Activated T-cell treated with anti-CD3 and anti-CD28 coated beads, Interleukin-2, amount 50 U/mL, for 4 hours (primary cell): ENCODE measurements at regions not wholly inside any gene's neighbourhood (a gene's known extent, or its start where the extent isn't known, plus 50 kb on each side); places are given as distances from the start of the nearest gene placed in this dataset.
"Not testable (repeated sequence)": the region's sequence is repeated elsewhere in the genome, so short reads cannot be mapped to it uniquely, and the experiment has no call there.

Source experiments
- ATAC-seq, 2 donors: fragments of 200-7000 bp; cut with Tn5 transposase; one replicate each; pipeline ENCODE4 v1.10.0; 2021
- DNase-seq: peaks from one replicate; pipeline ENCODE4 v3.0.0-alpha.2; 2020
- H3K27me3 Mint-ChIP-seq: one replicate; pipeline ENCODE4 v1.8.0; 2021; ENCODE audit warnings: low read depth, mixed read lengths
- H3K36me3 Mint-ChIP-seq: one replicate; pipeline ENCODE4 v1.8.0; 2022; ENCODE audit warnings: mixed read lengths; ENCODE audit not compliant: insufficient read depth
- H3K4me1 Mint-ChIP-seq: one replicate; pipeline ENCODE4 v1.8.0; 2021; ENCODE audit warnings: low read depth, mixed read lengths
- H3K4me3 Mint-ChIP-seq: one replicate; pipeline ENCODE4 v1.8.0; 2021; ENCODE audit warnings: mild to moderate bottlenecking, moderate library complexity, mixed read lengths
- H3K9me3 Mint-ChIP-seq: one replicate; pipeline ENCODE4 v1.8.0; 2021; ENCODE audit warnings: mixed read lengths

- no peak for ATAC-seq
- Mint-ChIP-seq H3K36me3 (no peaks in the 10 kb centered on the region), H3K4me3 (no peak overlapping the region), H3K27me3 (peaks cover 8% of the 10 kb centered on the region), H3K9me3 (peaks cover 4% of the 10 kb centered on the region), H3K4me1 (no peaks in the 10 kb centered on the region)
- DNase-seq: no peak
Observed at GRCh38 chr9:87187656-87188055, 240.3 kb upstream of the GAS1 start.

- DNase-seq (no peak), ATAC-seq (no peak)
- peaks cover 8% of the 10 kb centered on the region for H3K27me3 Mint-ChIP-seq
- H3K4me1 Mint-ChIP-seq: no peaks in the 10 kb centered on the region
- no peak overlapping the region for H3K4me3 Mint-ChIP-seq
- H3K36me3 Mint-ChIP-seq: no peaks in the 10 kb centered on the region
- no peaks in the 10 kb centered on the region for H3K9me3 Mint-ChIP-seq
Observed at GRCh38 chr9:87189006-87189405, 241.7 kb upstream of the GAS1 start.

- DNase-seq: no peak
- H3K36me3 Mint-ChIP-seq: no peaks in the 10 kb centered on the region
- peaks cover 15% of the 10 kb centered on the region for H3K27me3 Mint-ChIP-seq
- H3K4me1 Mint-ChIP-seq: no peaks in the 10 kb centered on the region
- H3K9me3 Mint-ChIP-seq: no peaks in the 10 kb centered on the region
- ATAC-seq: no peak
- H3K4me3 Mint-ChIP-seq: no peak overlapping the region
Observed at GRCh38 chr9:87193151-87193550, 245.8 kb upstream of the GAS1 start.

GRCh38 chr9:87193925-87194868 is 246.9 kb upstream of the GAS1 start:
- Mint-ChIP-seq H3K9me3 (no peaks in the 10 kb centered on the region), H3K27me3 (peaks cover 10% of the 10 kb centered on the region), H3K4me1 (no peaks in the 10 kb centered on the region), H3K4me3 (no peak overlapping the region), H3K36me3 (no peaks in the 10 kb centered on the region)
- no peak for ATAC-seq
- no peak for DNase-seq

GRCh38 chr9:87195306-87195705 is 248.0 kb upstream of the GAS1 start:
- Mint-ChIP-seq H3K9me3 (no peaks in the 10 kb centered on the region), H3K27me3 (peaks cover 10% of the 10 kb centered on the region), H3K36me3 (no peaks in the 10 kb centered on the region), H3K4me3 (no peak overlapping the region), H3K4me1 (no peaks in the 10 kb centered on the region)
- ATAC-seq: no peak
- no peak for DNase-seq

GRCh38 chr9:87197349-87198130 is 250.2 kb upstream of the GAS1 start:
- Mint-ChIP-seq H3K36me3 (no peaks in the 10 kb centered on the region), H3K27me3 (peaks cover 10% of the 10 kb centered on the region), H3K9me3 (no peaks in the 10 kb centered on the region), H3K4me3 (no peak overlapping the region), H3K4me1 (no peaks in the 10 kb centered on the region)
- no peak for DNase-seq
- no peak for ATAC-seq

- ATAC-seq (no peak), DNase-seq (no peak)
- H3K36me3 Mint-ChIP-seq: no peaks in the 10 kb centered on the region
- no peak overlapping the region for H3K4me3 Mint-ChIP-seq
- H3K4me1 Mint-ChIP-seq: no peaks in the 10 kb centered on the region
- H3K9me3 Mint-ChIP-seq: no peaks in the 10 kb centered on the region
- H3K27me3 Mint-ChIP-seq: peaks cover 13% of the 10 kb centered on the region
Observed at GRCh38 chr9:87198716-87199115, 251.4 kb upstream of the GAS1 start.

GRCh38 chr9:87199278-87199677 is 252.0 kb upstream of the GAS1 start:
- peaks cover 13% of the 10 kb centered on the region for H3K27me3 Mint-ChIP-seq
- H3K4me3 Mint-ChIP-seq: no peak overlapping the region
- H3K4me1 Mint-ChIP-seq: no peaks in the 10 kb centered on the region
- no peaks in the 10 kb centered on the region for H3K9me3 Mint-ChIP-seq
- no peaks in the 10 kb centered on the region for H3K36me3 Mint-ChIP-seq
- DNase-seq (no peak), ATAC-seq (no peak)

GRCh38 chr9:87199782-87200181 is 252.5 kb upstream of the GAS1 start:
- H3K4me3 Mint-ChIP-seq: no peak overlapping the region
- peaks cover 13% of the 10 kb centered on the region for H3K27me3 Mint-ChIP-seq
- DNase-seq: no peak
- no peak for ATAC-seq
- no peaks in the 10 kb centered on the region for H3K36me3 Mint-ChIP-seq
- H3K4me1 Mint-ChIP-seq: no peaks in the 10 kb centered on the region
- no peaks in the 10 kb centered on the region for H3K9me3 Mint-ChIP-seq

GRCh38 chr9:87201351-87201751 is 254.0 kb upstream of the GAS1 start:
- DNase-seq: no peak
- ATAC-seq: no peak
- Mint-ChIP-seq H3K9me3 (no peaks in the 10 kb centered on the region), H3K4me1 (no peaks in the 10 kb centered on the region), H3K4me3 (no peak overlapping the region), H3K36me3 (no peaks in the 10 kb centered on the region), H3K27me3 (peaks cover 12% of the 10 kb centered on the region)

- no peak for DNase-seq
- Mint-ChIP-seq H3K9me3 (no peaks in the 10 kb centered on the region), H3K4me1 (no peaks in the 10 kb centered on the region), H3K27me3 (peaks cover 3% of the 10 kb centered on the region), H3K36me3 (no peaks in the 10 kb centered on the region), H3K4me3 (no peak overlapping the region)
- no peak for ATAC-seq
Observed at GRCh38 chr9:87206064-87206661, 258.9 kb upstream of the GAS1 start.

GRCh38 chr9:87210658-87211057 is 263.4 kb upstream of the GAS1 start:
- not testable (repeated sequence) for H3K9me3 Mint-ChIP-seq, H3K36me3 Mint-ChIP-seq, H3K4me3 Mint-ChIP-seq, ATAC-seq, DNase-seq, H3K27me3 Mint-ChIP-seq, H3K4me1 Mint-ChIP-seq

- ATAC-seq (no peak), DNase-seq (no peak)
- Mint-ChIP-seq H3K4me3 (no peak overlapping the region), H3K9me3 (no peaks in the 10 kb centered on the region), H3K27me3 (no peaks in the 10 kb centered on the region), H3K36me3 (no peaks in the 10 kb centered on the region), H3K4me1 (no peaks in the 10 kb centered on the region)
Observed at GRCh38 chr9:87211669-87212068, 264.4 kb upstream of the GAS1 start.

GRCh38 chr9:87212605-87213021 is 265.3 kb upstream of the GAS1 start:
- Mint-ChIP-seq H3K4me1 (no peaks in the 10 kb centered on the region), H3K4me3 (no peak overlapping the region), H3K9me3 (no peaks in the 10 kb centered on the region), H3K36me3 (no peaks in the 10 kb centered on the region), H3K27me3 (peaks cover 4% of the 10 kb centered on the region)
- ATAC-seq (no peak), DNase-seq (no peak)
